SK-N-MC (cell line): ENCODE measurements at regions not wholly inside any gene's neighbourhood (a gene's known extent, or its start where the extent isn't known, plus 50 kb on each side); places are given as distances from the start of the nearest gene placed in this dataset.
"Not testable (repeated sequence)": the region's sequence is repeated elsewhere in the genome, so short reads cannot be mapped to it uniquely, and the experiment has no call there.

Experiments used
- DNase-seq: peaks from one replicate; pipeline ENCODE4 v3.0.0-alpha.2; 2011; ENCODE audit warnings: low read depth, low spot score
- H3K27ac ChIP-seq: fragments of 200-600 bp; sonication (generic); 2 replicates; pipeline ENCODE4 v1.5.1; 2016; ENCODE audit warnings: mixed run types
- H3K36me3 ChIP-seq: fragments of 200-600 bp; sonication (generic); 2 replicates; pipeline ENCODE4 v1.6.1; 2017; ENCODE audit warnings: antibody characterized with exemption, low read length, mixed read lengths; ENCODE audit not compliant: insufficient read depth
- H3K4me3 ChIP-seq: fragments of 200-600 bp; sonication (generic); 2 replicates; pipeline ENCODE4 v1.5.1; 2016
- H3K9ac ChIP-seq: fragments of 200-600 bp; sonication (generic); 2 replicates; pipeline ENCODE4 v1.8.0; 2017; ENCODE audit warnings: mixed run types, mixed read lengths; ENCODE audit not compliant: insufficient read length
- H3K9me3 ChIP-seq: fragments of 200-600 bp; sonication (generic); 2 replicates; pipeline ENCODE4 v1.6.1; 2017; ENCODE audit warnings: low read depth, mild to moderate bottlenecking, antibody characterized with exemption, low read length, moderate library complexity, mixed read lengths
- EZH2 ChIP-seq: fragments of 200-600 bp; sonication (generic); IDR thresholded peaks from one replicate; pipeline ENCODE4 v1.6.1; 2017; ENCODE audit warnings: antibody characterized with exemption
- FOXP2 ChIP-seq: optimal IDR thresholded peaks from 2 replicates; pipeline ENCODE3; 2011; ENCODE audit warnings: mild to moderate bottlenecking, moderate library complexity; ENCODE audit not compliant: insufficient read depth; ENCODE audit errors: extremely low read length, control extremely low read depth
- POLR2AphosphoS5 ChIP-seq: IDR thresholded peaks from 2 replicates; pipeline ENCODE4 v1.6.1; 2012; ENCODE audit warnings: mild to moderate bottlenecking, low read depth, low read length, borderline replicate concordance

DNA sequence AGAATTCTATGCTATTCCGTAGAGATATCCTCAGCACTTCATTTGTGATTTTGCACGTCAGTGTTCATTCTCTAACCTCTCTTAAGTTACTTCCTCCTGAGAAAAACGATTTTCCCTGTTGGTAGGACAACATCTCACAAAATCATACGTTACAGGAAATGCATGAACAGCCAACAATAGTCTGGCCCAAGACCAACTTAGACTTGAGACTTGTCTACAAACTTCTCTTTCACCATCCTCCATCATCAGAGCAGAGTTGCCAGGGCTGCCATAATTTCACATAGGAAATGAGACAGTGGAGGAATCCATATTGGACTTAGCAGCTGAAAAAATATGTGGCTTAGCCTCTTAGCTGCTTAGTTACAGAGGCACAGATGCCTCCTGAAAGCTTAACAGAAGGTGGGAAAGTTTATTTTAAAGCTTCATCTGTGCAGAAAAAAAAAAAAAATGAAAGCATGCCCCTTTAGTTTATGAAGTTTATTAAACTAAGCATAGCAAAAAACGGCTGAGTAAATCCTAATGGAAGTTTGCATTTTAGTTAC, 222.5 kb upstream of the CACNA2D1 start:
- Histone ChIP-seq H3K9ac (no peak overlapping the region), H3K4me3 (no peak overlapping the region), H3K9me3 (no peaks in the 10 kb centered on the region), H3K36me3 (no peaks in the 10 kb centered on the region), H3K27ac (no peak overlapping the region)
- no peak for DNase-seq
- no peak for TF ChIP-seq FOXP2
- no peak for TF ChIP-seq POLR2AphosphoS5
- TF ChIP-seq EZH2, result no peak

DNA sequence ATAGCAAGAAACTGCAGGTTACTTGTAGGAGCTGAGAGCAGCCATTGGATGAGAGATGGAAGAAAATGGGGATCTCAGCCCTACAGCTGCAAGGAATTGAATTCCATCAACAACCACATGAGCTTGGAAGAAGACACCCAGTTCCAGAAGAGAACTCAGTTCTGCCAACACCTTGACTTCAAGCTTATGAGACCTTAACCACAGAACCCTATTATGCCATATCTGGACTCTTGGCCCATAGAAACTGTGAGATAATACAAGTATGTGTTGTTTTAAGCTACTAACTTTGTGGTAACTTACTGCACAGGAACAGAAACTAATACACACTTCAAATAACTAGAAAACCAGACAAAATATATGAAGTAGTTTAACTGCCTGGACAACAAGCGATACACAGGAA, 212.4 kb upstream of the CACNA2D1 start:
- DNase-seq, result no peak
- TF ChIP-seq POLR2AphosphoS5, result no peak
- no peak for TF ChIP-seq EZH2
- no peak for TF ChIP-seq FOXP2

DNA sequence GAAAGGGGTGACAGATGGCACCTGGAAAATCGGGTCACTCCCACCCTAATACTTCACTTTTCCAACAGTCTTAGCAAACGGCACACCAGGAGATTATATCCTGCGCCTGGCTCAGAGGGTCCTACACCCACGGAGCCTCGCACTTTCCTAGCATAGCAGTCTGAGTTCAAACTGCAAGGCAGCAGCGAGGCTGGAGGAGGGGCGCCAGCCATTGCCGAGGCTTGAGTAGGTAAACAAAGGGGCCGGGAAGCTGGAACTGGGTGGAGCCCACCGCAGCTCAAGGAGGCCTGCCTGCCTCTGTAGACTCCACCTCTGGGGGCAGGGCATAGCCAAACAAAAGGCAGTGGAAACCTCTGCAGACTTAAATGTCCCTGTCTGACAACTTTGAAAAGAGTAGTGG, 206.5 kb upstream of the CACNA2D1 start:
- DNase-seq, H3K9ac ChIP-seq, H3K36me3 ChIP-seq, H3K4me3 ChIP-seq, H3K27ac ChIP-seq, H3K9me3 ChIP-seq: not testable (repeated sequence)

More for the DNA sequence above, 212.4 kb upstream of the CACNA2D1 start:
- Histone ChIP-seq H3K36me3 (no peaks in the 10 kb centered on the region), H3K9ac (no peak overlapping the region), H3K27ac (no peak overlapping the region), H3K9me3 (no peaks in the 10 kb centered on the region), H3K4me3 (no peak overlapping the region)

DNA sequence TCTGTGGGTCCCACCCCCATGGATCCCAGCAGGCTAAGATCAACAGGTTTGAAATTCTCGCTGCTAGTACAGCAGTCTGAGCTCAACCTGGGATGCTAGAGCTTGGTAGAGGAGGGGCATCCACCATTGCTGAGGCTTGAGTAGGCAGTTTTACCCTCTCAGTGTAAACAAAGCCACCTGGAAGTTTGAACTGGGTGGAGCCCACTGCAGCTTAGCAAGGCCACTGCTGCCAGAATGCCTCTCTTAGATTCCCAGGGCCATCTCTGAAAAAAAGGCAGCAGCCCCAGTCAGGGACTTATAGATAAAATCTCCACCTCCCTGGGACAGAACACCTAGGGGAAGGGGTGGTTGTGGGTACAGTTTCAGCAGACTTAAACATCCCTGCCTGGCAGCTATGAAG, 190.0 kb upstream of the CACNA2D1 start:
- Histone ChIP-seq H3K4me3 (no peak overlapping the region), H3K9ac (no peak overlapping the region), H3K9me3 (no peaks in the 10 kb centered on the region), H3K36me3 (no peaks in the 10 kb centered on the region), H3K27ac (no peak overlapping the region)
- TF ChIP-seq EZH2 (no peak), POLR2AphosphoS5 (no peak), FOXP2 (no peak)
- no peak for DNase-seq

DNA sequence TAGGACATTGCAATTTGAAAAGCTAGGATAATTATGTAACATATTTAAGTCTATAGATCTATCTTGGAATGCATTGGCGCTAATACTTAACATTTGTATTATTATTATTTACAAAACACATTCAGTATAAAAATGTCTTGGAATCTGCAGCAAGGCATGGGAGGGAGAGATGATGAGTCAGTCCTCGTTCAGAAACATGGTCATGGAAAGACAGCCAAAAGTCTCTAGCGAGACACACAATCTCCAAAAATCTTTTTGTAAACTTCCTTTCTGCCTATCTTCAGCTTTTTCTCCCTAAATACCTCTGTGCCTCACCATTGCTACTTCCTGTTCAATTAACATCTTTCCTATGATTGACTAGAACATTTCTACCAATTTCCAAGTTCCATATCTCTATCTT, 188.4 kb upstream of the CACNA2D1 start:
- H3K4me3 ChIP-seq, result no peak overlapping the region; the same call in 1 of the 2 replicates
- no peak overlapping the region for H3K9ac ChIP-seq
- no peak overlapping the region for H3K27ac ChIP-seq
- no peak for TF ChIP-seq EZH2
- no peak for TF ChIP-seq POLR2AphosphoS5
- no peak for TF ChIP-seq FOXP2
- no peaks in the 10 kb centered on the region for H3K36me3 ChIP-seq
- no peaks in the 10 kb centered on the region for H3K9me3 ChIP-seq
- DNase-seq, result no peak

DNA sequence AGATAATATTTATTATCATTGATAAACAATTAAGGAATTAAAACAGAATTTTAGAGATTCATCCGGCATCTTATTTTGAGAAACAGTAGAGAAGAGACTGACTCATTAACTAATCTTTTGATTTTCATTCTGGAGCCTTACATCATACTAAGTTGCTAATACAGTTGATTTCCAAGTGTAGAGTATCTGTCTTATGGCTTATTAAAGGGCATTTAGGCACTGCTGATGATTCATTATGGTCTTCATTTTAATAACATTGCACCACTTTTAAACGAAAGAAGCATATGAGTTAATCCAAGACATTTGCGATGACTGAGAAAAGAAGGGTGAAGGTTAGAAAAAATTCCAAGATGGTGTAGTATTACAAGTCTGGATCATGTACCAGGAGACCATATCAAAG, 186.0 kb upstream of the CACNA2D1 start:
- Histone ChIP-seq H3K27ac (no peak overlapping the region), H3K4me3 (no peak overlapping the region), H3K36me3 (no peaks in the 10 kb centered on the region), H3K9me3 (no peaks in the 10 kb centered on the region), H3K9ac (no peak overlapping the region)
- TF ChIP-seq EZH2 (no peak), FOXP2 (no peak), POLR2AphosphoS5 (no peak)
- no peak for DNase-seq

DNA sequence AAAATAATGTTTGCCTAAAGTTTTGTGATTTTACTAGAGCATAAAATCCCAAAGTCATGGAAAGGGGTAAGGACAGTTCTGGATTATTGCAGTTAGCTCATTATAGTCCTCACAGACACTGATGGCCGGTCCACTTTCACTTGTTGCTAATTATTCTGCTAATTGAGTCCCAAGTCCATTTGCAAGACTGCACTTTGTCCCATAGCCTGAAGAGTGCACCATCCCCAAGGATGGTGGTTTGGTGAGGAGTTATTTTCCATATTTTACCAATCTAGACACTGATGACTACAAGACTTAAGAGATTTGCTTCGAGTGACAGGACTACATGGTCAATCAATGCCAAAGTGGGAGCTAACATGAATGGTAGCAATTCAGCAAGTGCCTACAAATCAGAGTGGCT, 181.8 kb upstream of the CACNA2D1 start:
- TF ChIP-seq EZH2 (no peak), FOXP2 (no peak), POLR2AphosphoS5 (no peak)
- Histone ChIP-seq H3K36me3 (no peaks in the 10 kb centered on the region), H3K27ac (no peak overlapping the region), H3K9ac (no peak overlapping the region), H3K9me3 (no peaks in the 10 kb centered on the region), H3K4me3 (no peak overlapping the region)
- DNase-seq, result no peak

DNA sequence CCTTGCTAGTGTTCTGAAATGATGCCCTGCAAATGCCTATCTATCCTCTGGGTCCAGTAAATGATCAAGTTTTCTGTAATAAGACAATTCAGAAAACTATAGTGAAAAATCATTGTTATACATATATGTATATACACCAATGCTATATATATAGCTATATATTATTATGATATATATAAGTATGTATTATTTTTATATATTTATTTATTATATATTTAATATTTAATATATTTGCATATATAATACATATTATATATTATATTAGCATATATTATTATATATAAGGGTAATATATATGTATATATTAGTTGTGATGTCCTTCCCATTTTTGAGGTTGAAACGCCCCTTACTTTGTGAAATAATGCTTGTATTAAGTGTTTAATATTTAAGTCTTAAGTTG, 181.4 kb upstream of the CACNA2D1 start:
- no peak for DNase-seq
- Histone ChIP-seq H3K4me3 (no peak overlapping the region), H3K9ac (no peak overlapping the region), H3K27ac (no peak overlapping the region), H3K9me3 (no peaks in the 10 kb centered on the region), H3K36me3 (no peaks in the 10 kb centered on the region)
- TF ChIP-seq POLR2AphosphoS5, result no peak
- TF ChIP-seq EZH2, result no peak
- TF ChIP-seq FOXP2, result no peak

DNA sequence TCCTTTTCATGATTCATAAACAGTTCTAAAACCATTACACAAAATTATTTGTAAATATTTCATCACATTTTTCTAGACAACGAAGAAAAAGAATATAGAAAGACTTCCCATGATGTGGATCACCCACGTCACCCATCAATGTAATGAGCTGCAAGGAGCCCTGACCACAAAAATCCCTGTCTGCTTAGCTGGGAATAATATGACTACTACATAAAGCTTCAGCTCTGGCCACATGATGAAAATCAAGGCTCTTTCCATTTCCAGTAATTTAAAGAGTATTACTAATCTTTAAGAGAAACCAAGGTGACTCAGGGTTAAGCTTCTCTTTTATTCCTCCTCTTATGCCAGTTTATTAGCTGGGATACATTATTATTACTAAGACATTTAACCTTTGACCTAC, 180.8 kb upstream of the CACNA2D1 start:
- Histone ChIP-seq H3K4me3 (no peak overlapping the region), H3K36me3 (no peaks in the 10 kb centered on the region), H3K27ac (no peak overlapping the region), H3K9ac (no peak overlapping the region), H3K9me3 (no peaks in the 10 kb centered on the region)
- DNase-seq, result no peak
- TF ChIP-seq POLR2AphosphoS5 (no peak), EZH2 (no peak), FOXP2 (no peak)
